IPS-18a (cell line): ENCODE measurements at regions not wholly inside any gene's neighbourhood (a gene's known extent, or its start where the extent isn't known, plus 50 kb on each side); places are given as distances from the start of the nearest gene placed in this dataset.

Source experiments
- H3K27ac ChIP-seq: one replicate; pipeline ENCODE4 v1.5.1; 2013; ENCODE audit warnings: low read length
- H3K27me3 ChIP-seq: one replicate; pipeline ENCODE4 v1.6.1; 2013; ENCODE audit warnings: mild to moderate bottlenecking, low read length; ENCODE audit not compliant: control insufficient read depth, insufficient read depth
- H3K36me3 ChIP-seq: one replicate; pipeline ENCODE4 v1.6.1; 2013; ENCODE audit warnings: low read depth, low read length; ENCODE audit not compliant: control insufficient read depth
- H3K4me1 ChIP-seq: one replicate; pipeline ENCODE4 v1.6.1; 2013; ENCODE audit warnings: low read depth, low read length; ENCODE audit not compliant: control insufficient read depth
- H3K4me3 ChIP-seq: one replicate; pipeline ENCODE4 v1.5.1; 2013; ENCODE audit warnings: low read length
- H3K9ac ChIP-seq: one replicate; pipeline ENCODE4 v1.6.1; 2013; ENCODE audit warnings: mild to moderate bottlenecking, low read length, moderate library complexity
- H3K9me3 ChIP-seq: one replicate; pipeline ENCODE4 v1.6.1; 2013; ENCODE audit warnings: low read depth, low read length; ENCODE audit not compliant: control insufficient read depth

DNA sequence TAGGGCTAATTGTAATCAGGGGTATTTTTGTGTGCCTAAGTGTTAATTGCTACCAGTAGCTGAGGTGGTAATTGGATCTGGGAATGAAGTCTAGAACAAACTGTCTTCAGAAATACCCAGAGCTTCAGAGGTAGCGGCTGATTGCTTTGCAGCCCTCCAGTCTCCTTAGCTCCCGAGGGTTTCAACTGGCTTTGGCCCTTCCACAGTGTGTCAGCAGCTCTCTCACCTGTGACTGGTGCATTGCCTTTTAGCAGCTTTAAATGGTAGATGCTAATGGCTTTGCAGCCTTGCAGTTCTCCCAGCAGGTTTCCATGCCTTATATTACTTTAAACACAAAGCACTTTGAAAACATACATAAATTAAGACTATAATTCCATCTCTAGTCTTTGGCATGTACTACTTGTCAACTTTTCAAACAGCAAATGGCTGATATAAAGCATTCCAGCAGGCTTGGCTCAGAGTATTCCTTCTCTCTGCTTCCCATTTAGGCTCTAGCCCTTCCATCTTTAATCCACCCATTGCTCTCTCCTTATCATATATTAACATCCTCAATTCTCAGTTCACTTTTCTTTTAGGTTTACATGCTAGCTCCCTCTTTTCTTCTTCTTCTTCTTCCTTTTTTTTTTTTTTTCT, 156.4 kb upstream of the GALNT13 start:
- Histone ChIP-seq H3K27me3 (no peaks in the 10 kb centered on the region), H3K4me3 (no peak overlapping the region), H3K4me1 (no peaks in the 10 kb centered on the region), H3K9me3 (no peaks in the 10 kb centered on the region), H3K9ac (no peak overlapping the region), H3K36me3 (no peaks in the 10 kb centered on the region), H3K27ac (no peak overlapping the region)

DNA sequence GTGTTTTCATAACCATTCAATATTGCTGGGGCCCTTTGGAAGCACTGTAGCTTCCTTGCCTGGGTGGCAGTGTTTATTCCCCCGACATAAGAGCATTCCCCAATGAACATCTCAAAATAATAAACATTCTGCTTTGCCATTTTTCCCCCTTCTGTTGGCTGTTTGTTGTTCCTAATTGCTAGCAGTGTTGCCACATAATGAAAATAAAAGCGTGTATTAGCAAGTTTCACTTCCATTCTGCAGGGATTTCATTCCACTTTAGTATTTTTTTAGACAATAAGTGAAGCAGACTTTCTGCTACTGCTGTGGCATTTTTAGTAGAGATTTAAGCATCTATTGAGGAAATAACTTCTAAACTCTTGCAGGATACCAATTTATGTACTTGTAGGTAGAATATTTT, 154.7 kb upstream of the GALNT13 start:
- Histone ChIP-seq H3K27ac (no peak overlapping the region), H3K4me3 (no peak overlapping the region), H3K9ac (no peak overlapping the region), H3K4me1 (no peaks in the 10 kb centered on the region), H3K36me3 (no peaks in the 10 kb centered on the region), H3K27me3 (no peaks in the 10 kb centered on the region), H3K9me3 (no peaks in the 10 kb centered on the region)

DNA sequence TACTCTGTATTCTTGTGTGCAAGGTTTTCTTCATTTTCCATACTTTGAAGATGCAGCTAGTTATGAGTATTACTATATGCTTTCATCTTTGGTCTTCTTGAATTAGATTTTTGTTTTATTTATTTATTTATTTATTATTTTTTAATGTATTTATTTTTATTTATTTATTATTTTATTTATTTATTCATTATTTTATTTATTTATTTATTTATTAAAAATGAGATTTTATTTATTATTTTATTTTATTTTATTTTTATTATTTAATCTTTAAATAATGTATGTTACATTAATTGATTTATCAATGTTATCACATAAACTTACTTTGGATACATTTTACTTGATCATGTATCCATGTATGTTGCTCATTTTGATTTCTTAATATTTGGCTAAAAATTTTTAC, 132.3 kb upstream of the GALNT13 start:
- no peak overlapping the region for H3K9ac ChIP-seq
- no peaks in the 10 kb centered on the region for H3K4me1 ChIP-seq
- no peaks in the 10 kb centered on the region for H3K9me3 ChIP-seq
- no peak overlapping the region for H3K27ac ChIP-seq
- H3K27me3 ChIP-seq = no peaks in the 10 kb centered on the region
- no peaks in the 10 kb centered on the region for H3K36me3 ChIP-seq
- H3K4me3 ChIP-seq = no peak overlapping the region

DNA sequence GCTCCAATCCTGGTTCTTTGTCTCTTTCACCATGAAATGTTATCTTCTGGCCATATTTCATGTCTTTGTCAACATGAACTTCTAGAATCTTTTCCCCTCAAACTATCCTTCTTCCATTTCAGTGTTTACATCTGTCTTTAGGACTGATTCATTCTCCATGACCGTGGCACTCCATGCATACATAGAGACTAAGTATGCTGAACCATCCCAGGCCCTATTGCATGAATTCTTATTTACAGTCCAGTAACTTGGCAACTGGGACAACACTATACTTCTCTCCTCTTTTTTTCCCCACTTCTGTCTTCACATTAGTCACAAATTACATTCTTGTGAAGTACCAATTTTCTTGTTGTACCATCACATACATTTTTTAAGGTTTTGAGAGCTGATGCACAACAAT, 109.8 kb upstream of the GALNT13 start:
- Histone ChIP-seq H3K27ac (no peak overlapping the region), H3K27me3 (no peaks in the 10 kb centered on the region), H3K9me3 (peaks cover 3% of the 10 kb centered on the region), H3K4me3 (no peak overlapping the region), H3K4me1 (no peaks in the 10 kb centered on the region), H3K9ac (no peak overlapping the region), H3K36me3 (no peaks in the 10 kb centered on the region)

DNA sequence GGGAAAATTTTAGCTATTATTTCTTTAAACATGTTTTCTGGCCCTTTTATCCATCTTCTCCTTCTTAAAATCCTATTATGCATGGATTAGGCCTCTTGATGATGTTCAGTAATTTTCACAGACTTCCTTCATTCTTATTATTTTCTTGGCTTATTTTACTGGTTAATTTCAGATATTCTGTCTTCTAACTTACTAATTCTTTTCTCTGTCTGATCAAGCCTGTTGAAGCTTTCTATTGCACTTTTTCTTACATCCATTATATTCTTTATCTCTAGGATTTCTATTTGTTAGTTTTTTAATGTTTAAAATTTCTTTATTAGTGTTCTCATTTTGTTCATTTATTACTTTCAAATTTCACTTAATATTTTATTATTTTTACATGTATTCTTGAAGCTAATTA, 105.3 kb upstream of the GALNT13 start:
- no peak overlapping the region for H3K4me3 ChIP-seq
- H3K9me3 ChIP-seq = no peaks in the 10 kb centered on the region
- H3K4me1 ChIP-seq = no peaks in the 10 kb centered on the region
- no peaks in the 10 kb centered on the region for H3K36me3 ChIP-seq
- no peak overlapping the region for H3K27ac ChIP-seq
- H3K9ac ChIP-seq = no peak overlapping the region
- H3K27me3 ChIP-seq = no peaks in the 10 kb centered on the region

DNA sequence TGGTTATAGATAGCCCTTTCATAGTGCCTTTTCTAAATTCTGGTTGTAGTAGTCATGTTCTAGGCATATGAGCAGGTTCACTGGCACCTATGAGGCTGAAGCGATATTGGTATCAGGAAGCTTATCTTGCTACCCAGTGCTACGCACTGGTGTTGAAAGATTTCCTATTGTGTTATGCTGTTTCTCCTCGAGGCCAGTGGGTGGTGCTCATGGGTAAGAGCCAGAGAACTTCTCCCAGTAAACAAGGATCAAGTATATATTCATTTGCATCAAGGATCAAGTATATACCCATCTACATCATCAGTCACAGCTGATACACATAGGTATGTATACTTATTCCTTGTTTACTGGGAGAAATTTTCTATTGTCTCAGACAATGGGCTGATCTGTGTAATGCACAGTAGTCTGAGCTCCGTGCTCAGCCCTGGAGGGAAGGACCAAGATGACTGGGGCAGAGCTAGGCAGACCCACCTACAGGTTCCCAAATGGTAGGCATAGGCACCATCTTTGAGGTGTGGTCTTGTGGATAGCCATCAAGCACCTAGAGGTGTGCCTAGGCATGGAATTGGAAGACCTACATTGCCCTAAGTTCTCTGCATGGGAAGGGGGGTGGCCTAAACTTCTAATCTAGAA, 101.2 kb upstream of the GALNT13 start:
- Histone ChIP-seq H3K27ac (no peak overlapping the region), H3K9ac (no peak overlapping the region), H3K9me3 (no peaks in the 10 kb centered on the region), H3K4me1 (no peaks in the 10 kb centered on the region), H3K4me3 (no peak overlapping the region), H3K36me3 (no peaks in the 10 kb centered on the region), H3K27me3 (no peaks in the 10 kb centered on the region)

DNA sequence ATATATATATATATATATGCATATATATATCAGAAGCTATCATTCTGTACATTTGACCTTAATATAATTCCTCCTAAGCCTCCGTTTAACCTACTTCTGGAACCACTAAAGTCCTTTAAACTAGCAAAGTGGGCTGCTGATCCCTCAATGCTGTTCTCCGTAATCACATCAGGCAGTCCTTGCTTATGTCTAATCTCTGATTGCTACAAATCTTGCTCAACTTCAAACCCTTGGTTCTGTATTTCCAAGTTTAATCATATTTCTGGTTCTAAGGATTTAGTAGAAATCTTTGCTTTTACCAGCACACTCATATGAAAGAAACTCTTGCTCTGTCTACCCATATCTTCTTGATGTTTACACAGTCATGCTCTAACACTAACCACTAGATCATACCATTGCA, 91.5 kb upstream of the GALNT13 start:
- H3K9ac ChIP-seq = no peak overlapping the region

DNA sequence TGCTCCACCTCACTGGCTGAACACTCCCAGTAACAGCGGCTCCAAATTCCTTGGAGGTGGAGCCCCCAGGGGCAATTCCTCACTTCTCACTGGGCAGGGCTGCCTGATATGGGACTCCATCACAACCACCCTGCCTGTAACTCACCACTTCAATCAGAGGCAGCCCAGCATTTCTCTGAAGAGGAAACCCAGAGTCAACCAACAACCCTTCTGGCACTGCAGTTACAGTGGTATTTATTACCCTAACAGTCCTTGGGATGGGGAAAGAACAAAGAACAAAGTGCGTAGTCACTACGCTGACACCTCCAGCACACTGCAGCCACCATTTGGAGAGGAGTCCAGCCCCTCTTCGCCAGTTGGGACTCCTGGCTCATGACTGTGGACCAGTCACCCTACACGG, 85.7 kb upstream of the GALNT13 start:
- Histone ChIP-seq H3K4me3 (no peak overlapping the region), H3K9ac (no peak overlapping the region), H3K4me1 (no peaks in the 10 kb centered on the region), H3K36me3 (no peaks in the 10 kb centered on the region), H3K27ac (no peak overlapping the region), H3K9me3 (no peaks in the 10 kb centered on the region), H3K27me3 (no peaks in the 10 kb centered on the region)

More for the DNA sequence above, 91.5 kb upstream of the GALNT13 start:
- Histone ChIP-seq H3K27ac (no peak overlapping the region), H3K4me1 (no peaks in the 10 kb centered on the region), H3K36me3 (no peaks in the 10 kb centered on the region), H3K4me3 (no peak overlapping the region), H3K27me3 (no peaks in the 10 kb centered on the region), H3K9me3 (no peaks in the 10 kb centered on the region)

DNA sequence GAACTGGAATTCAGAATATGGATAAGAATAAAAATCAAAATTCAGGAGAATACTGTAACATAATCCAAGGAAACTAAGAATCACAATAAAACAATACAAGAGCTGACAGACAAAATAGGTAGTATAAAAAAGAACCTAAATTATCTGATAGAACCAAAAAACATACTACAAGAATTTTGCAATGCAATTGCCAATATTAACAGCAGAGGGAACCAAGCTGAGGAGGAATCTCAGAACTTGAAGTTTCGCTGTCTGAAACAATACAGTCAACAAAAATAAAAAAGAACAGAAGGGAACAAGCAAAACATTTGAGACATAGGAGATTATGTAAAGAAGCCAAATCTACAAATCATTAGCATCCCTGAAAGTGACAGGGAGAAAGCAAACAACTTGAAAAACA, 84.1 kb upstream of the GALNT13 start:
- H3K4me1 ChIP-seq = no peaks in the 10 kb centered on the region
- H3K27ac ChIP-seq = no peak overlapping the region
- no peaks in the 10 kb centered on the region for H3K9me3 ChIP-seq
- H3K36me3 ChIP-seq = no peaks in the 10 kb centered on the region
- no peak overlapping the region for H3K9ac ChIP-seq
- H3K4me3 ChIP-seq = no peak overlapping the region
- no peaks in the 10 kb centered on the region for H3K27me3 ChIP-seq

DNA sequence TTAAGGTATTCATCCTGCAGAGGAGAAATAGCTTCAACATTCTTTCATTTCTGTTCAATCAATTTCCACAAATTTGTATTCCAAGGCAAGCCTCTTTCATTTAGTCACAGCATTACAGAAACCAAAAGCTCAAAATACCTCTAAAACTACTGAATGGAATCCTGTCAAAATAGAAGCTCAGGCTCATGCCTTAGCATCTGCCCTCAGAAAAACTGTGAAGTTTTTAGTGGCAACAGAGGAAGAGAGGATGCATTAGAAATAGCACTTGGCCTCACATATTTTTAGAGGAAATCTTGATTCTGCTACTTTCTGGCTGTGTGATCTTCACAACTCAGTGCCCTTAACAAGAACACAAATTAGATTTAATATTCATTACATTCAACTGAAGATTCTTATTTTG, 69.1 kb upstream of the GALNT13 start:
- no peaks in the 10 kb centered on the region for H3K9me3 ChIP-seq
- H3K4me3 ChIP-seq = no peak overlapping the region
- H3K4me1 ChIP-seq = no peaks in the 10 kb centered on the region
- H3K9ac ChIP-seq = no peak overlapping the region
- no peaks in the 10 kb centered on the region for H3K27me3 ChIP-seq
- H3K36me3 ChIP-seq = no peaks in the 10 kb centered on the region
- H3K27ac ChIP-seq = no peak overlapping the region

DNA sequence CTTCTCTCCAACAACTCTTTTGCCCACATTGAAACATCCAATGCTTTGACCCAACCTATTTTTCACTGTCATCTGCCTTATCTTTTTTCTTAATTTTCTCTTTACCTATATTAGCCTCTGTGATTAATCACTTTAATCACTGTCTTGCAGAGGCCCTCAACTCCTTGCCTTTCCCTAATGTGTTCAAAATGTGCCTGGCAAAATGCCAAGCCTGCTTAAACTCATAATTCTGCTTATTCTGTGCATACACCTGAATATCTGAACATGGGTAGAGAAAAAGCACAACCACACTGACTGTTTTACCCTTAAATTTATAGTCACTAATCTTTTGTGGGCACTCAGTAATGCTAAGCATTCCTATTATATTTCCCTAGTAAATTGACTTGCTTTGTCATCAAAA, 63.0 kb upstream of the GALNT13 start:
- H3K4me3 ChIP-seq = no peak overlapping the region
- peaks cover 17% of the 10 kb centered on the region for H3K4me1 ChIP-seq
- H3K27ac ChIP-seq = no peak overlapping the region
- no peaks in the 10 kb centered on the region for H3K9me3 ChIP-seq
- no peaks in the 10 kb centered on the region for H3K27me3 ChIP-seq
- no peak overlapping the region for H3K9ac ChIP-seq
- H3K36me3 ChIP-seq = no peaks in the 10 kb centered on the region

DNA sequence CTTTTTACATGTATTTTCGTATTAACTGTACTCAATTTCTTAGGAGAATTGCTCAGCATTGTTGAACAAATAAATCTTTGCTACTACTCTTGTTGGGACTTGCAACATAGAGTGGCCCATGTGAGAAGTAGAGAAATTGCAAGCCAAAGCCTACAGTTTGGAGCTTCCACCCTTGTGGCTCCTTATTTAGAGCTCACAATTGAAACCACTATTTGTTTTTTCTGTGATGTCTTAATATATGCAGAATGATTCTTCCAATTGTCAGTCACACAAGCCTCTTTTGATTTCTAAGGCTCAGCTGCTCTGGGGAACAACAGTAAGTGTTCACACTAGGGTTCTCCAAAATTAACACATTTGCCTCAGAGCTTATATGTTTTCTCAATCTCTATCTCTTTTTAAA, 60.2 kb upstream of the GALNT13 start:
- H3K36me3 ChIP-seq = no peaks in the 10 kb centered on the region
- no peaks in the 10 kb centered on the region for H3K27me3 ChIP-seq
- no peak overlapping the region for H3K27ac ChIP-seq
- H3K4me1 ChIP-seq = peaks cover 17% of the 10 kb centered on the region
- no peak overlapping the region for H3K4me3 ChIP-seq
- no peaks in the 10 kb centered on the region for H3K9me3 ChIP-seq
- H3K9ac ChIP-seq = no peak overlapping the region
